ENCODE measurements at regions not wholly inside any gene's neighbourhood (a gene's known extent, or its start where the extent isn't known, plus 50 kb on each side); places are given as distances from the start of the nearest gene placed in this dataset.

DNA sequence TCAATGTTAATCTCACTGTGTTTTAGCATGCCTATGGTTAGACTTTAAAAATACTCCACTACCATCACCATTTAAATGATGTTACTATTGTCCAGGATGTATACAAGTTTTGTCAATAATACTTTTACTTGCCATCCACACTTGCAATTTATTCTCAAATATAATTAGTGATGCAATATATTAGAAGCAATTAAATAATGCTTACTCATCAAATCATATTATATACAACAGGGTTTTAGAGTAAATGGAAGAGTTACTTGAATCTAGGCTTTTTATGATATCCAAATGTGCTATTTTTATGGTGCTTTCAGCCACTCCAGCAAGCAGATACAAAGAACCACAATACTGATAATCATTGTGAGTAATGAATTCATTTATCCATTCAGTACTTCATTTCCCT, 461.1 kb downstream of the TMEM182 start:
- no peaks in the 10 kb centered on the region for H3K4me1 ChIP-seq

GRCh38 chr2:103230796-103231195, 469.0 kb downstream of the TMEM182 start:
- Histone ChIP-seq H3K27me3 (replicated peaks in 1 of 7) (no peaks in the 10 kb centered on the region), H3K9me3 (no peaks in the 10 kb centered on the region), H3K36me3 (no peaks in the 10 kb centered on the region), H3K27ac (no peak overlapping the region), H3K4me3 (no peak overlapping the region), H3K4me1 (no peaks in the 10 kb centered on the region)
- TF ChIP-seq CTCF (IDR thresholded peaks at IDR 0.05 in 8 of 11, conservative IDR thresholded peaks at IDR 0.05 in 3 of 11) = no peak
- TF ChIP-seq POLR2A (IDR thresholded peaks at IDR 0.05) = no peak
- TF ChIP-seq POLR2AphosphoS5 (IDR thresholded peaks at IDR 0.05) = no peak
- intact Hi-C loops (cut with DNase I; ENCODE audit: low total_unique reads) = no loop called here
- DNase-seq = no peak
- WGBS, 5 donors = 17 to 34% (median 23%) methylated on average over 1 of the region's 1 CpG

More for the DNA sequence above, 461.1 kb downstream of the TMEM182 start:
- Histone ChIP-seq H3K4me3 (no peak overlapping the region), H3K36me3 (no peaks in the 10 kb centered on the region), H3K9me3 (peaks cover 0 to 3% (median 0%) of the 10 kb centered on the region in 8 donors), H3K27me3 (replicated peaks in 1 of 7) (no peaks in the 10 kb centered on the region), H3K27ac (no peak overlapping the region)
- no peak for DNase-seq
- intact Hi-C loops (cut with DNase I; ENCODE audit: low total_unique reads) = no loop called here
- no peak for TF ChIP-seq POLR2AphosphoS5 (IDR thresholded peaks at IDR 0.05)
- no peak for TF ChIP-seq POLR2A (IDR thresholded peaks at IDR 0.05)
- no peak for TF ChIP-seq CTCF (IDR thresholded peaks at IDR 0.05 in 8 of 11, conservative IDR thresholded peaks at IDR 0.05 in 3 of 11)

- Histone ChIP-seq H3K4me3 (no peak overlapping the region), H3K9me3 (peaks cover 0 to 3% (median 0%) of the 10 kb centered on the region in 8 donors), H3K4me1 (no peaks in the 10 kb centered on the region), H3K27ac (no peak overlapping the region), H3K36me3 (no peaks in the 10 kb centered on the region), H3K27me3 (replicated peaks in 1 of 7) (no peaks in the 10 kb centered on the region)
- DNase-seq = no peak
- 84 to 94% (median 87%) methylated on average over 4 of the region's 4 CpGs for WGBS, 5 donors
- TF ChIP-seq POLR2A (IDR thresholded peaks at IDR 0.05) (no peak), POLR2AphosphoS5 (IDR thresholded peaks at IDR 0.05) (no peak), CTCF (IDR thresholded peaks at IDR 0.05 in 8 of 11, conservative IDR thresholded peaks at IDR 0.05 in 3 of 11) (no peak)
- intact Hi-C loops (cut with DNase I; ENCODE audit: low total_unique reads) = no loop called here
These were observed 471.0 kb downstream of the TMEM182 start for GRCh38 chr2:103232865-103233264.

DNA sequence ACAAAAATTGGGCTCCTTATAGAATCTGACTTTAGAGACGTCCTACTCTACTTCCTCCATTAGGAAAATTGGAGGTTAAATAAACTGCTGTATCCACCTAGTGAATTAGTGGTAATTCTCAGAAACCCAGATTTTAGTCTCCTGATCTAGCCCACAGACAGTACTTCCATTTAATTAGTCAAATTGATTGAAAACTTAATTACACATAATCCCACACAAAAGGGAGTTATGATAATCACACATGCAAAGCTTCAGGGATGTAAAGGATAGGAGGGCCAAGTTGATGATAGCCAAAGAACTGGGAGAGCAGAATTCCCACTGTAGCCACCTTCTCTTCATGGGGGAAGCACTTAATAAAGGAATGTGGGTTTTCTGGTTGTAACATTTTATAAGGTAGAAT, 471.9 kb downstream of the TMEM182 start:
- TF ChIP-seq POLR2A (IDR thresholded peaks at IDR 0.05) (no peak), POLR2AphosphoS5 (IDR thresholded peaks at IDR 0.05) (no peak), CTCF (IDR thresholded peaks at IDR 0.05 in 8 of 11, conservative IDR thresholded peaks at IDR 0.05 in 3 of 11) (no peak)

More for the DNA sequence above, 471.9 kb downstream of the TMEM182 start:
- no peaks in the 10 kb centered on the region for H3K36me3 ChIP-seq
- no peak for DNase-seq
- H3K9me3 ChIP-seq = peaks cover 0 to 3% (median 0%) of the 10 kb centered on the region in 8 donors
- no peaks in the 10 kb centered on the region for H3K27me3 ChIP-seq (replicated peaks in 1 of 7)
- H3K4me1 ChIP-seq = no peaks in the 10 kb centered on the region
- no peak overlapping the region for H3K4me3 ChIP-seq
- intact Hi-C loops (cut with DNase I; ENCODE audit: low total_unique reads) = no loop called here
- 71 to 91% (median 83%) methylated on average over 1 of the region's 1 CpG for WGBS, 5 donors
- H3K27ac ChIP-seq = no peak overlapping the region
